ENCODE measurements at regions not wholly inside any gene's neighbourhood (a gene's known extent, or its start where the extent isn't known, plus 50 kb on each side); places are given as distances from the start of the nearest gene placed in this dataset.

DNA sequence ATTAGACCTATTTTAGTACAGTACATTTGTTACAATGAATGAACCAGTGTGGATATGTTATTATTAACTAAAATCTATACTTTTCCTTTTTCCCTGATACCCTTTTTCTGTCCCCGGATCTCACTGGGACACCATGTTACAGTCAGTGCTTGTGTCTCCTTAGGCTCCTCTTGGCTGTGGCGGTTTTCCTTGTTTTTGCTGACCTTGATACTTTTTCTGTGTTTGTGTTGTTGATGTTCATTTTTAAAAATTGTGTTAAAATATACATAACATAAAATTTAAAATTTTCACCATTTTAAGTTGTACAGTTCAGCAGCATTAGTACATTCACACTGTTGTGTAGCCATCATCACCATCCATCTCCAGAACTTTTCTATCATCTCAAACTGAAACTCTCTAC is 54.2 kb upstream of the OSBPL3 start:
- dilution Hi-C loops (cut with MboI; ENCODE audit: extremely low pct_ligation_motif_present, low sequenced_read_pairs) (no loop called here), intact Hi-C loops (cut with micrococcal nuclease) (no loop called here)
- CTCF ChIA-PET, result no interaction called here
- Histone ChIP-seq H3K9ac (replicated peaks; ENCODE audit: extremely low read depth, insufficient read depth, low read length) (no peak overlapping the region), H3K27me3 (ENCODE audit: control insufficient read depth in 2 of 2, insufficient read depth in 2 of 2, low read length in 2 of 2) (no peaks in the 10 kb centered on the region), H3K27ac (ENCODE audit: insufficient read depth, low read depth, low read length) (no peak overlapping the region), H4K20me1 (replicated peaks; ENCODE audit: control insufficient read depth, extremely low read depth, insufficient read depth, low read length) (no peaks in the 10 kb centered on the region), H3K4me2 (ENCODE audit: insufficient read depth, low read length) (no peak overlapping the region), H2AFZ (ENCODE audit: low read depth, low read length) (no peak overlapping the region), H3K9me3 (replicated peaks; ENCODE audit: control insufficient read depth, insufficient read depth, low read length) (no peaks in the 10 kb centered on the region), H3K4me3 (replicated peaks in 1 of 3; ENCODE audit: insufficient read depth in 1 of 3, low read depth in 1 of 3, low read length in 3 of 3) (no peak overlapping the region), H3K9me1 (replicated peaks; ENCODE audit: control insufficient read depth, extremely low read depth, insufficient read depth, low read length) (no peaks in the 10 kb centered on the region), H3K79me2 (ENCODE audit: control insufficient read depth, insufficient read depth, low read length) (no peaks in the 10 kb centered on the region), H3K4me1 (ENCODE audit: control insufficient read depth, extremely low read depth, insufficient read depth, low read length) (peaks cover 2% of the 10 kb centered on the region), H3K36me3 (ENCODE audit: control insufficient read depth in 2 of 2, extremely low read depth in 1 of 2, insufficient read depth in 2 of 2, low read length in 2 of 2) (no peaks in the 10 kb centered on the region)
- POLR2A ChIA-PET, result no interaction called here
- no peak for TF ChIP-seq FOS (IDR thresholded peaks at IDR 0.05; ENCODE audit: borderline replicate concordance, insufficient read depth, low read length)
- TF ChIP-seq POLR2AphosphoS5 (IDR thresholded peaks at IDR 0.05; ENCODE audit: insufficient read depth, low read depth, low read length), result no peak
- TF ChIP-seq GATA2 (IDR thresholded peaks at IDR 0.05; ENCODE audit: insufficient read depth, insufficient read length, low read depth, low read length), result no peak
- no peak for TF ChIP-seq EZH2 (IDR thresholded peaks at IDR 0.05; ENCODE audit: borderline replicate concordance, low read depth, low read length, severe bottlenecking)
- TF ChIP-seq JUN (IDR thresholded peaks at IDR 0.05; ENCODE audit: borderline replicate concordance, insufficient read depth, insufficient read length, low read depth), result no peak
- no peak for FAIRE-seq
- DNase-seq (ENCODE audit: low read depth, low spot score), result no peak
- no TSS peak for BruUV-seq (replicated peaks)

- Histone ChIP-seq H3K4me2 (ENCODE audit: insufficient read depth, low read length) (no peak overlapping the region), H3K9ac (replicated peaks; ENCODE audit: extremely low read depth, insufficient read depth, low read length) (no peak overlapping the region), H2AFZ (ENCODE audit: low read depth, low read length) (no peak overlapping the region), H3K4me3 (replicated peaks in 1 of 3; ENCODE audit: insufficient read depth in 1 of 3, low read depth in 1 of 3, low read length in 3 of 3) (no peak overlapping the region), H3K4me1 (ENCODE audit: control insufficient read depth, extremely low read depth, insufficient read depth, low read length) (peaks cover 12% of the 10 kb centered on the region), H3K79me2 (ENCODE audit: control insufficient read depth, insufficient read depth, low read length) (no peaks in the 10 kb centered on the region), H3K36me3 (ENCODE audit: control insufficient read depth in 2 of 2, extremely low read depth in 1 of 2, insufficient read depth in 2 of 2, low read length in 2 of 2) (no peaks in the 10 kb centered on the region), H3K27ac (ENCODE audit: insufficient read depth, low read depth, low read length) (no peak overlapping the region), H4K20me1 (replicated peaks; ENCODE audit: control insufficient read depth, extremely low read depth, insufficient read depth, low read length) (no peaks in the 10 kb centered on the region), H3K9me3 (replicated peaks; ENCODE audit: control insufficient read depth, insufficient read depth, low read length) (no peaks in the 10 kb centered on the region), H3K9me1 (replicated peaks; ENCODE audit: control insufficient read depth, extremely low read depth, insufficient read depth, low read length) (no peaks in the 10 kb centered on the region), H3K27me3 (ENCODE audit: control insufficient read depth in 2 of 2, insufficient read depth in 2 of 2, low read length in 2 of 2) (no peaks in the 10 kb centered on the region)
- CTCF ChIA-PET, result interaction anchor here (1.1 kb wide), 1 partner anchor 19 kb away, joined by 3 read pairs; no protein-coding TSS in a partner anchor
- DNase-seq (ENCODE audit: low read depth, low spot score), result no peak
- TF ChIP-seq POLR2AphosphoS5 (IDR thresholded peaks at IDR 0.05; ENCODE audit: insufficient read depth, low read depth, low read length) (no peak), POLR2A (IDR thresholded peaks at IDR 0.05; ENCODE audit: low read depth, low read length) (no peak), EZH2 (IDR thresholded peaks at IDR 0.05; ENCODE audit: borderline replicate concordance, low read depth, low read length, severe bottlenecking) (no peak), FOS (IDR thresholded peaks at IDR 0.05; ENCODE audit: borderline replicate concordance, insufficient read depth, low read length) (no peak), JUN (IDR thresholded peaks at IDR 0.05; ENCODE audit: borderline replicate concordance, insufficient read depth, insufficient read length, low read depth) (no peak), GATA2 (IDR thresholded peaks at IDR 0.05; ENCODE audit: insufficient read depth, insufficient read length, low read depth, low read length) (no peak)
- TF ChIP-seq, protein P1, sequence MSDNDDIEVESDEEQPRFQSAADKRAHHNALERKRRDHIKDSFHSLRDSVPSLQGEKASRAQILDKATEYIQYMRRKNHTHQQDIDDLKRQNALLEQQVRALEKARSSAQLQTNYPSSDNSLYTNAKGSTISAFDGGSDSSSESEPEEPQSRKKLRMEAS (IDR thresholded peaks at IDR 0.05; ENCODE audit: insufficient read depth, insufficient read length), result no peak
- TF ChIP-seq, protein P2, sequence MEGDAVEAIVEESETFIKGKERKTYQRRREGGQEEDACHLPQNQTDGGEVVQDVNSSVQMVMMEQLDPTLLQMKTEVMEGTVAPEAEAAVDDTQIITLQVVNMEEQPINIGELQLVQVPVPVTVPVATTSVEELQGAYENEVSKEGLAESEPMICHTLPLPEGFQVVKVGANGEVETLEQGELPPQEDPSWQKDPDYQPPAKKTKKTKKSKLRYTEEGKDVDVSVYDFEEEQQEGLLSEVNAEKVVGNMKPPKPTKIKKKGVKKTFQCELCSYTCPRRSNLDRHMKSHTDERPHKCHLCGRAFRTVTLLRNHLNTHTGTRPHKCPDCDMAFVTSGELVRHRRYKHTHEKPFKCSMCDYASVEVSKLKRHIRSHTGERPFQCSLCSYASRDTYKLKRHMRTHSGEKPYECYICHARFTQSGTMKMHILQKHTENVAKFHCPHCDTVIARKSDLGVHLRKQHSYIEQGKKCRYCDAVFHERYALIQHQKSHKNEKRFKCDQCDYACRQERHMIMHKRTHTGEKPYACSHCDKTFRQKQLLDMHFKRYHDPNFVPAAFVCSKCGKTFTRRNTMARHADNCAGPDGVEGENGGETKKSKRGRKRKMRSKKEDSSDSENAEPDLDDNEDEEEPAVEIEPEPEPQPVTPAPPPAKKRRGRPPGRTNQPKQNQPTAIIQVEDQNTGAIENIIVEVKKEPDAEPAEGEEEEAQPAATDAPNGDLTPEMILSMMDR (IDR thresholded peaks at IDR 0.05; ENCODE audit: extremely low read depth in 1 of 2, insufficient read depth in 1 of 2, low read depth in 1 of 2, low read length in 2 of 2), result no peak
- BruUV-seq (replicated peaks), result no TSS peak
- POLR2A ChIA-PET, result no interaction called here
- no peak for FAIRE-seq
- intact Hi-C loops (cut with micrococcal nuclease), result no loop called here
- dilution Hi-C loops (cut with MboI; ENCODE audit: extremely low pct_ligation_motif_present, low sequenced_read_pairs), result no loop called here
These were observed 53.1 kb upstream of the OSBPL3 start for GRCh38 chr7:25032774-25033743.

All from endothelial cell of umbilical vein (primary cell).